ENCODE measurements at regions not wholly inside any gene's neighbourhood (a gene's known extent, or its start where the extent isn't known, plus 50 kb on each side); places are given as distances from the start of the nearest gene placed in this dataset.
"Not testable (repeated sequence)": the region's sequence is repeated elsewhere in the genome, so short reads cannot be mapped to it uniquely, and the experiment has no call there.

- DNase-seq, result no peak
- Mint-ChIP-seq H3K36me3 (ENCODE audit: low read depth) (no peaks in the 10 kb centered on the region), H3K4me1 (no peaks in the 10 kb centered on the region), H3K4me3 (no peak overlapping the region), H3K27me3 (peaks cover 8% of the 10 kb centered on the region), H3K27ac (no peak overlapping the region)
- H3K9me3 ChIP-seq (ENCODE audit: control insufficient read depth, low read length, poor library complexity, severe bottlenecking), result no peaks in the 10 kb centered on the region
- no peak for ATAC-seq
These were observed 921.8 kb upstream of the GJE1 start for GRCh38 chr6:141210901-141211300.

GRCh38 chr6:141209890-141210289 lies 922.8 kb upstream of the GJE1 start:
- DNase-seq, result no peak
- H3K4me1 Mint-ChIP-seq, result no peaks in the 10 kb centered on the region
- H3K27ac Mint-ChIP-seq, result no peak overlapping the region
- H3K9me3 ChIP-seq (ENCODE audit: control insufficient read depth, low read length, poor library complexity, severe bottlenecking), result no peaks in the 10 kb centered on the region
- no peak for ATAC-seq
- no peaks in the 10 kb centered on the region for H3K36me3 Mint-ChIP-seq (ENCODE audit: low read depth)
- no peak overlapping the region for H3K4me3 Mint-ChIP-seq
- peaks cover 8% of the 10 kb centered on the region for H3K27me3 Mint-ChIP-seq

GRCh38 chr6:141208101-141208500 lies 924.6 kb upstream of the GJE1 start:
- DNase-seq, result no peak
- Mint-ChIP-seq H3K27me3 (peaks cover 8% of the 10 kb centered on the region), H3K4me1 (no peaks in the 10 kb centered on the region), H3K36me3 (ENCODE audit: low read depth) (no peaks in the 10 kb centered on the region), H3K4me3 (no peak overlapping the region), H3K27ac (no peak overlapping the region)
- ATAC-seq, result no peak
- H3K9me3 ChIP-seq (ENCODE audit: control insufficient read depth, low read length, poor library complexity, severe bottlenecking), result no peaks in the 10 kb centered on the region

GRCh38 chr6:141203902-141204575 lies 928.7 kb upstream of the GJE1 start:
- ATAC-seq, result no peak
- no peaks in the 10 kb centered on the region for H3K9me3 ChIP-seq (ENCODE audit: control insufficient read depth, low read length, poor library complexity, severe bottlenecking)
- Mint-ChIP-seq H3K27me3 (no peaks in the 10 kb centered on the region), H3K4me1 (no peaks in the 10 kb centered on the region), H3K4me3 (no peak overlapping the region), H3K27ac (no peak overlapping the region), H3K36me3 (ENCODE audit: low read depth) (no peaks in the 10 kb centered on the region)
- DNase-seq, result no peak

GRCh38 chr6:141202626-141203025 lies 930.1 kb upstream of the GJE1 start:
- ATAC-seq (no peak), DNase-seq (no peak)
- no peaks in the 10 kb centered on the region for H3K4me1 Mint-ChIP-seq
- H3K27me3 Mint-ChIP-seq, result no peaks in the 10 kb centered on the region
- no peaks in the 10 kb centered on the region for H3K36me3 Mint-ChIP-seq (ENCODE audit: low read depth)
- H3K4me3 Mint-ChIP-seq, result no peak overlapping the region
- no peaks in the 10 kb centered on the region for H3K9me3 ChIP-seq (ENCODE audit: control insufficient read depth, low read length, poor library complexity, severe bottlenecking)
- no peak overlapping the region for H3K27ac Mint-ChIP-seq

GRCh38 chr6:141199074-141199473 lies 933.7 kb upstream of the GJE1 start:
- Mint-ChIP-seq H3K27ac (no peak overlapping the region), H3K36me3 (ENCODE audit: low read depth) (no peaks in the 10 kb centered on the region), H3K27me3 (no peaks in the 10 kb centered on the region), H3K4me1 (no peaks in the 10 kb centered on the region), H3K4me3 (no peak overlapping the region)
- ATAC-seq (no peak), DNase-seq (no peak)
- no peaks in the 10 kb centered on the region for H3K9me3 ChIP-seq (ENCODE audit: control insufficient read depth, low read length, poor library complexity, severe bottlenecking)

GRCh38 chr6:141195251-141195832 lies 937.4 kb upstream of the GJE1 start:
- DNase-seq (no peak), ATAC-seq (no peak)
- H3K9me3 ChIP-seq (ENCODE audit: control insufficient read depth, low read length, poor library complexity, severe bottlenecking), result no peaks in the 10 kb centered on the region
- no peaks in the 10 kb centered on the region for H3K4me1 Mint-ChIP-seq
- no peak overlapping the region for H3K27ac Mint-ChIP-seq
- H3K27me3 Mint-ChIP-seq, result no peaks in the 10 kb centered on the region
- H3K4me3 Mint-ChIP-seq, result no peak overlapping the region
- H3K36me3 Mint-ChIP-seq (ENCODE audit: low read depth), result no peaks in the 10 kb centered on the region

- Mint-ChIP-seq H3K36me3 (ENCODE audit: low read depth) (peaks cover 3% of the 10 kb centered on the region), H3K27me3 (no peaks in the 10 kb centered on the region), H3K27ac (no peak overlapping the region), H3K4me3 (no peak overlapping the region), H3K4me1 (no peaks in the 10 kb centered on the region)
- no peak for ATAC-seq
- DNase-seq, result no peak
- no peaks in the 10 kb centered on the region for H3K9me3 ChIP-seq (ENCODE audit: control insufficient read depth, low read length, poor library complexity, severe bottlenecking)
These were observed 949.4 kb upstream of the GJE1 start for GRCh38 chr6:141183368-141183767.

- ATAC-seq; H3K36me3 Mint-ChIP-seq (ENCODE audit: low read depth); H3K27me3 Mint-ChIP-seq; DNase-seq; H3K27ac Mint-ChIP-seq; H3K4me3 Mint-ChIP-seq; H3K9me3 ChIP-seq (ENCODE audit: control insufficient read depth, low read length, poor library complexity, severe bottlenecking); H3K4me1 Mint-ChIP-seq: not testable (repeated sequence)
These were observed 957.3 kb upstream of the GJE1 start for GRCh38 chr6:141175458-141175857.

- peaks cover 6% of the 10 kb centered on the region for H3K27me3 Mint-ChIP-seq
- no peak overlapping the region for H3K4me3 Mint-ChIP-seq
- H3K4me1 Mint-ChIP-seq, result no peaks in the 10 kb centered on the region
- DNase-seq, result no peak
- no peak for ATAC-seq
- H3K36me3 Mint-ChIP-seq (ENCODE audit: low read depth), result no peaks in the 10 kb centered on the region
- H3K27ac Mint-ChIP-seq, result no peak overlapping the region
- no peaks in the 10 kb centered on the region for H3K9me3 ChIP-seq (ENCODE audit: control insufficient read depth, low read length, poor library complexity, severe bottlenecking)
These were observed 957.8 kb upstream of the GJE1 start for GRCh38 chr6:141174932-141175331.

- Mint-ChIP-seq H3K4me3 (no peak overlapping the region), H3K27me3 (peaks cover 6% of the 10 kb centered on the region), H3K36me3 (ENCODE audit: low read depth) (no peaks in the 10 kb centered on the region), H3K27ac (no peak overlapping the region), H3K4me1 (no peaks in the 10 kb centered on the region)
- H3K9me3 ChIP-seq (ENCODE audit: control insufficient read depth, low read length, poor library complexity, severe bottlenecking), result no peaks in the 10 kb centered on the region
- no peak for DNase-seq
- ATAC-seq, result no peak
These were observed 959.2 kb upstream of the GJE1 start for GRCh38 chr6:141173529-141173928.

- no peak overlapping the region for H3K4me3 Mint-ChIP-seq
- no peaks in the 10 kb centered on the region for H3K9me3 ChIP-seq (ENCODE audit: control insufficient read depth, low read length, poor library complexity, severe bottlenecking)
- no peak for ATAC-seq
- no peak overlapping the region for H3K27ac Mint-ChIP-seq
- H3K4me1 Mint-ChIP-seq, result no peaks in the 10 kb centered on the region
- no peaks in the 10 kb centered on the region for H3K36me3 Mint-ChIP-seq (ENCODE audit: low read depth)
- no peak for DNase-seq
- H3K27me3 Mint-ChIP-seq, result peaks cover 6% of the 10 kb centered on the region
These were observed 963.3 kb upstream of the GJE1 start for GRCh38 chr6:141169419-141169818.

- H3K9me3 ChIP-seq (ENCODE audit: control insufficient read depth, low read length, poor library complexity, severe bottlenecking), result no peaks in the 10 kb centered on the region
- DNase-seq (no peak), ATAC-seq (no peak)
- Mint-ChIP-seq H3K36me3 (ENCODE audit: low read depth) (no peaks in the 10 kb centered on the region), H3K27me3 (peaks cover 6% of the 10 kb centered on the region), H3K4me1 (no peaks in the 10 kb centered on the region), H3K4me3 (no peak overlapping the region), H3K27ac (no peak overlapping the region)
These were observed 964.8 kb upstream of the GJE1 start for GRCh38 chr6:141167945-141168344.

- Mint-ChIP-seq H3K27me3 (no peaks in the 10 kb centered on the region), H3K4me3 (no peak overlapping the region), H3K27ac (no peak overlapping the region), H3K4me1 (no peaks in the 10 kb centered on the region), H3K36me3 (ENCODE audit: low read depth) (no peaks in the 10 kb centered on the region)
- no peak for DNase-seq
- H3K9me3 ChIP-seq (ENCODE audit: control insufficient read depth, low read length, poor library complexity, severe bottlenecking), result no peaks in the 10 kb centered on the region
- no peak for ATAC-seq
These were observed 967.6 kb upstream of the GJE1 start for GRCh38 chr6:141165002-141165665.

All from T-helper 17 cell (primary cell).